ENCODE measurements at regions not wholly inside any gene's neighbourhood (a gene's known extent, or its start where the extent isn't known, plus 50 kb on each side); places are given as distances from the start of the nearest gene placed in this dataset.

DNA sequence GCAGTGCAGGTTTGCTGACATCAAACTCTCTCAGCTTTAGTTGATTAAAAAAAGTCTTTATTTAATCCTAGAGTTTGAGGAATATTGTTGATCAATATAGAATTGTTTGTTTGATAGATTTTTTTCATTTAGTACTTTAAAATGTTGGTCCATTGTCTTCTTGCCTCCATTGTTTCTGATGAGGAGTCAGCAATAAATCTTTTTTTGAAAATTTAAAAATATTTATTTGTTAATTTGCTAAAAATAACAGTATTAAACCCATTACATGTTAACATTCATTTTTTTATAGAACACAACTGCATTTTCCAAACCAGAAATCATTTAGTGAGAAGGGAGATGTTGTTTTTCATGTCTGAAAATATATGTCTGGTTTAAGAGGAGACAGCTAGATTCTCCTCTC, 173.8 kb upstream of the USP24 start:
- H3K4me3 Mint-ChIP-seq = no peak overlapping the region
- ChIA-PET CTCF (no interaction called here), POLR2A (no interaction called here)
- no peak for ATAC-seq
- no peak overlapping the region for H3K27ac Mint-ChIP-seq
- H3K4me1 Mint-ChIP-seq (ENCODE audit: low read depth) = no peaks in the 10 kb centered on the region
- peaks cover 11% of the 10 kb centered on the region for H3K27me3 Mint-ChIP-seq (ENCODE audit: low read depth)
- no peaks in the 10 kb centered on the region for H3K9me3 Mint-ChIP-seq (ENCODE audit: insufficient read depth)
- H3K36me3 Mint-ChIP-seq (ENCODE audit: low read depth) = no peaks in the 10 kb centered on the region
- no peak for DNase-seq

DNA sequence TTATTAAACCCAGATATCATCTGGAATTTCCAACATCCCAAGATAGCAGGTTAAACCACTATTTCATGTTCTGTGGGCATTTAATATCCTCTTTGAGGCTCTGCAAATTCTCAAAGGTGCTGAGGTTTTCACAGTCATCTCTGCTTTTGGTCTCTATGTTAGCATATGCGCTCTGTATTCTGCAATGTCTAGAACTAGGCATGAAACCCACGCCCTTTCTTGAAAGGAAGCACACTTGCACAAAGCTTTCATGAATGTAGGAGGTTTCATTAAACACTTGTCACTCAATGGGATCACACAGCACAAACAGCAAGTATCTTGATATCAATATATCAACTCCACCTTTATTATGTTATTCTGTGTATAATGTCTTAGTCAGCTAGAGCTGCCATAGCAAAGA, 172.0 kb upstream of the USP24 start:
- DNase-seq = no peak
- no peak for ATAC-seq
- Mint-ChIP-seq H3K27ac (no peak overlapping the region), H3K36me3 (ENCODE audit: low read depth) (no peaks in the 10 kb centered on the region), H3K4me1 (ENCODE audit: low read depth) (no peaks in the 10 kb centered on the region), H3K4me3 (no peak overlapping the region), H3K27me3 (ENCODE audit: low read depth) (peaks cover 6% of the 10 kb centered on the region), H3K9me3 (ENCODE audit: insufficient read depth) (no peaks in the 10 kb centered on the region)
- CTCF ChIA-PET = interaction anchor here (1.3 kb wide), 2 partner anchors 8 to 11 kb away, joined by 4 to 5 read pairs; no protein-coding TSS in a partner anchor
- POLR2A ChIA-PET = no interaction called here

DNA sequence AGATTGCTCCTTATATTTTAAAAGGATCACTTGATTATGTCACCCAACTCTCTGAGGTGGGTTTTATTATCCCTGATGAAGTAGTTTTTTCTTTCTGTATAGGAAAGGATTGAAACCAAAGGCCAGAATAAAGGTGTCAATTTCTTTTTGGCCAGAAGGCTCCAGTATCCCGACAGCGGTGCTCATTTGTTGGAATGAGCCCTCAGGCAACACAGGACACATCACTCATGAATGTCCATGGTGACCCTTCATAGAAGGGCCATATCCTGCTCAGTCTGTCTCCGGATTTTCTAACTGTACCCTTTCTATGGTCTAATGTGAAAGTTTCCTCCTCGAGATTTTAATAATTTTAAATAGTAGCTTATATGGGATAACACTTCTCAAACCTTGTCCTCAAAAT, 171.3 kb upstream of the USP24 start:
- no peaks in the 10 kb centered on the region for H3K36me3 Mint-ChIP-seq (ENCODE audit: low read depth)
- no peaks in the 10 kb centered on the region for H3K9me3 Mint-ChIP-seq (ENCODE audit: insufficient read depth)
- DNase-seq (no peak), ATAC-seq (no peak)
- no peaks in the 10 kb centered on the region for H3K4me1 Mint-ChIP-seq (ENCODE audit: low read depth)
- CTCF ChIA-PET = no interaction called here
- H3K27ac Mint-ChIP-seq = no peak overlapping the region
- POLR2A ChIA-PET = no interaction called here
- peaks cover 4% of the 10 kb centered on the region for H3K27me3 Mint-ChIP-seq (ENCODE audit: low read depth)
- H3K4me3 Mint-ChIP-seq = no peak overlapping the region

DNA sequence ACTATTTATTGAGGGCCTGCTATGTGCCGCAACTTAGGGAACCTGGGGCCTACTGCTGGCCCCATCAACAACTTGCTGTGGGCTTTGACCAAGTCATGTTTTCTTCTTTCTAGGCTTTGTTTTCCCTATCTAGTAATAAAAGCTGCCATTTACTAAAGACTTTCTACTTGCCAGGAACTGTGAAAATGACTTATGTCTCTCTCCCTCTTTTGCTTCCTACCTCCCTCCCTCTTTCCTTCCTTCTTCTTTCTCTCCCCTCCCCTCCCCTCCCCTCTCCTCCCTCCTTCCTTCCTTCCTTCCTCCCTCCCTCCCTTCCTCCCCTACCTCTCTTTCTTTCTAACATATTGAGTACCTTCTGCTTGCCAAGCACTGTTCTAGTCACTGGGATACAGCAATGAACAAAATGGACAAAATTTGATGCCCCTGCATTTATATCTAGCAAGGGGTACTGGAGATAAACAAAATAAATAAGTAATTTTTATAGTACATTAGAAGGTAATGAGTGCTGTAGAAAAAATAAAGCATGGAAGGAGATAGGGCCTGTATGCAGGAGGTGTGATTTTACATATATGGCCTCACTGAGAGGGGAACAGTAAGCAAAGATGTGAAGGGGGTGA, 170.3 kb upstream of the USP24 start:
- no peaks in the 10 kb centered on the region for H3K4me1 Mint-ChIP-seq (ENCODE audit: low read depth)
- DNase-seq = no peak
- no peaks in the 10 kb centered on the region for H3K36me3 Mint-ChIP-seq (ENCODE audit: low read depth)
- POLR2A ChIA-PET = no interaction called here
- CTCF ChIA-PET = interaction anchor here (1.9 kb wide), 1 partner anchor 10 kb away, joined by 8 read pairs; no protein-coding TSS in a partner anchor
- H3K4me3 Mint-ChIP-seq = no peak overlapping the region
- H3K9me3 Mint-ChIP-seq (ENCODE audit: insufficient read depth) = no peaks in the 10 kb centered on the region
- H3K27ac Mint-ChIP-seq = no peak overlapping the region
- no peak for ATAC-seq
- peaks cover 2% of the 10 kb centered on the region for H3K27me3 Mint-ChIP-seq (ENCODE audit: low read depth)

DNA sequence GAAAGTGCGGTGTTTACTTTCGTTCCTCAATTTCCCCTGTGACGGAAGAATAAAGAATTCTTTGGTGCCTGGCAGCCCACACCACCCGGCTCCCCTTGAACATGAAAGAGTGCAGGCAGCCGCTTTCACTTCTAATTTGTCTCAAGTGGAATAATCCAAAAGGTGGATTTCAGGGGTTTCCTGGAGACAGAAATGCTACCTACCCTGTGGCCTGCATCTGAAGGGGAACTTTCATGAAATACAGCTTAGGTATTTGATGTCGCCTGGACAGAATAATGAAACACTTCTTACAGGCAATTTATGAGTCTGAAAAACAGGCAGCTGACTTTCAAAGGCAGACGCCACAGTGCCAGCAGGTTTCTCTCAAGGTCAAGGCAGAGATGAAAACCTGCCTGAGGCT, 169.5 kb upstream of the USP24 start:
- ChIA-PET POLR2A (no interaction called here), CTCF (interaction anchor here (1.9 kb wide), 1 partner anchor 9 kb away, joined by 8 read pairs; no protein-coding TSS in a partner anchor)
- Mint-ChIP-seq H3K9me3 (ENCODE audit: insufficient read depth) (no peaks in the 10 kb centered on the region), H3K36me3 (ENCODE audit: low read depth) (no peaks in the 10 kb centered on the region), H3K4me1 (ENCODE audit: low read depth) (no peaks in the 10 kb centered on the region), H3K27ac (no peak overlapping the region), H3K4me3 (no peak overlapping the region), H3K27me3 (ENCODE audit: low read depth) (peaks cover 2% of the 10 kb centered on the region)
- ATAC-seq (no peak), DNase-seq (no peak)

DNA sequence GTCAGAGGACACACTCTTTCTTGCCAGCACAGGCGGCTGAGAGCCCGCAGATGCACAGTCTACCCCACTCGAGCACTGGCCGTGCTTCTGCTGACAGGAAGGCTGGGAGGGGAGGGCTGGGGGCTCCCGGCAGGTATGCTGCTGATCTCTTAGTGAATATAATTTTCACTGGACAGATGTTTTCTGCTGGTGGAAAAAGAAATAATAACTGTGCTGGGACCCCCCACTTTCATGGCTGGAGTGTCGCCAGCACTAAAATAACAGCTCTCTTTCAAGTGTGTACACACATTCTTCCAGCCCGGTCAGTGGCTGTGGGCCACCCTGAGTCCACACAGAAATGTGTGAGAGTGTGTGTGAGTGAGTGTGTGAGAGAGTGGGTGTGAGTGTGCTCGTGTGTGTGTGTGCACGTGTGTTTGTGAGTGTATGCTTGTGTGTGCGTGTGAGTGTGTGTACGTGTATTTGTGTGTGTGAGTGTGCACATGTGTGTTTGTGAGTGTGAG, 167.7 kb upstream of the USP24 start:
- Mint-ChIP-seq H3K4me1 (ENCODE audit: low read depth) (no peaks in the 10 kb centered on the region), H3K27ac (no peak overlapping the region), H3K27me3 (ENCODE audit: low read depth) (peaks cover under 1% of the 10 kb centered on the region), H3K4me3 (no peak overlapping the region), H3K9me3 (ENCODE audit: insufficient read depth) (no peaks in the 10 kb centered on the region), H3K36me3 (ENCODE audit: low read depth) (no peaks in the 10 kb centered on the region)
- ChIA-PET CTCF (interaction anchor here (1.1 kb wide), 1 partner anchor 14 kb away, joined by 3 read pairs; no protein-coding TSS in a partner anchor), POLR2A (no interaction called here)
- ATAC-seq (no peak), DNase-seq (no peak)

DNA sequence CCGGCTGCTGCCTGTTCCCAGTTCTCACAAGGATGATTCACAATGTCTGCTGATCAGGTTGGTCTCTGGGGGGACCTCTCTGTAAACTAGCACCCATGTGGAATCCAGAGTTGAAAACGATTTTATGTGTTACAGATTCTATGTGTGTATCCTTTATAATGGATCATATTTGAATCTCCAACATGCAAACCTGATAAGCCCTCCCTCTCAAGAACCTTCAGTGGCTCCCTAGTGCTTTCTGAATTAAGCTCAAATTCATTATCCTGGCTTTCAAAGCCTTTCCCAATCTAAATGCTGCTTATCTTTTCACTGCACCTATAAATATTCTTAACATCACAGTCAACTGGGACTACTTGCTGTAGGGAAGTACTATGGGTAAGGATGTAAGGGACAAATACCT, 166.8 kb upstream of the USP24 start:
- DNase-seq (no peak), ATAC-seq (no peak)
- Mint-ChIP-seq H3K9me3 (ENCODE audit: insufficient read depth) (no peaks in the 10 kb centered on the region), H3K27ac (no peak overlapping the region), H3K4me3 (no peak overlapping the region), H3K4me1 (ENCODE audit: low read depth) (no peaks in the 10 kb centered on the region), H3K27me3 (ENCODE audit: low read depth) (no peaks in the 10 kb centered on the region), H3K36me3 (ENCODE audit: low read depth) (no peaks in the 10 kb centered on the region)
- POLR2A ChIA-PET = no interaction called here
- CTCF ChIA-PET = interaction anchor here (1.2 kb wide), 1 partner anchor 15 kb away, joined by 3 read pairs; no protein-coding TSS in a partner anchor

DNA sequence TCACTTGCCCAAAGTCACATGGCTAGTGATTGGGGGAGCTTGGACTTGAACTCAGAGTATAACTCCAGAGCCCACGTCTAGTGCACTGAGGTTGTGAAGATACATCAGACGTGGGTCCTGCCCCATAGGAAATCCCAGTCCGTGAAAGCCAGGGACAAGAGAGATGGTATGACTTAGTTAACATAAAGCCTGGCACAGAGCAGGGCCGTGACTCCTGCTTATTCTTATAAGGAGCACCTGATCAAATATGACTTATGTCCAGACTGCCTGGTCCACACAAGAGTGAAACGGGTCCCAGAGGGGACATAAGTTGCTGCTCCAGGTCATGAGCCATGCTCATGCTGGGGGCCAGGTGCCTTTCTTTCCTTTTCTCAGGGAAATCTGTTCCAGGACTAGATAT, 166.3 kb upstream of the USP24 start:
- Mint-ChIP-seq H3K27ac (no peak overlapping the region), H3K9me3 (ENCODE audit: insufficient read depth) (no peaks in the 10 kb centered on the region), H3K27me3 (ENCODE audit: low read depth) (no peaks in the 10 kb centered on the region), H3K36me3 (ENCODE audit: low read depth) (no peaks in the 10 kb centered on the region), H3K4me3 (no peak overlapping the region), H3K4me1 (ENCODE audit: low read depth) (no peaks in the 10 kb centered on the region)
- no peak for DNase-seq
- ChIA-PET POLR2A (no interaction called here), CTCF (interaction anchor here (1.2 kb wide), 1 partner anchor 15 kb away, joined by 3 read pairs; no protein-coding TSS in a partner anchor)
- no peak for ATAC-seq

DNA sequence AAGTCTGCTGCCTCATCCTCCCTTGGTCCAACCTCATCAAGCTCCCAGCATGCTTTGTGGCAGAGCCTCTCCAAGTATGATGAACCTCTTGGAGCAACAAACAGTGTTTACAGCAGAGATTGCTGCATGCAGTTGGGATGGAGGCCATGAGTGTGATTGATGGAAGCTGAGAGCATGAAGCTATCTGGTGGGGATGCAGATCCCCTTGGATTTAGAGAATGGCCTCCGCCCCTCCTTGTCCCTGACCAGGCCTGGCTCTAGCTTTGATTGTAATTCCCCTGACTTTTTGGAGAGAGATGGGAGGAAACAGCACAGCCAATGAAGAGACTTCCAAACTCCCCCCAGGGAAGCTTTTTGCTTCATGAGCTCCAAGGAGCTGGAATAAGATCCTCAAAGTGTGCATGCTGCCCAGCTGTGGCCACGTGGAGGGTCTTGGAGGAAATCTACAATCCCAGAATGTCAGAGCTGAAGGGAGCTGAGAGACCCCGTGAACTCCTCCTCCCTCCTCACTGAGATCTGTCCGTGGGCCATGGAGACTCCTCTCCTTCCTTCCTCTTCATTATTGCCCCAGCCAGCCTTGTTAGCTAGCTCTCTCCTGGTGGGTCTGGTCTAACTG, 165.3 kb upstream of the USP24 start:
- POLR2A ChIA-PET = no interaction called here
- no peaks in the 10 kb centered on the region for H3K36me3 Mint-ChIP-seq (ENCODE audit: low read depth)
- ATAC-seq = no peak
- CTCF ChIA-PET = interaction anchor here (1.2 to 1.8 kb wide), 2 partner anchors 16 to 98 kb away, joined by 3 to 6 read pairs; no protein-coding TSS in a partner anchor
- no peak overlapping the region for H3K27ac Mint-ChIP-seq
- DNase-seq = no peak
- no peaks in the 10 kb centered on the region for H3K27me3 Mint-ChIP-seq (ENCODE audit: low read depth)
- no peak overlapping the region for H3K4me3 Mint-ChIP-seq
- no peaks in the 10 kb centered on the region for H3K9me3 Mint-ChIP-seq (ENCODE audit: insufficient read depth)
- H3K4me1 Mint-ChIP-seq (ENCODE audit: low read depth) = no peaks in the 10 kb centered on the region

DNA sequence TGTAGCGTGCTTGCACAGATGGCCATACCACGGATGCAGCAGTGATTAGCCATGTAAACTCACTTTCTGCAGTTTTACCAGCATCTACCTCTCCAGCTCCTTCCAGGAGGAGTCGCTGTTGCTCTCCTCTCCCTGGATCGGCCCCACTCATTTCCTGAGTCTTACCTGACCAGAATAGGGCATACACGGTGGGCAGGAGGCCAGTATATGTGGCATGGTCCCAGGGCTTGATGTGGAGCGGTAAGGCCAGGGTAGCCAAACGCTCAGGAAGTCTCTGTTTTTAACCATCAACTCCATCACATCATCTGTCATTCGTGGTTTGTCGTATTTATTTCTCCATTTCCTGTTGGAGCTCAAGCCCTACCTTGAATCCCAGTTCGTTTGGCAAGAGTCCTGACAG, 163.4 kb upstream of the USP24 start:
- no peaks in the 10 kb centered on the region for H3K36me3 Mint-ChIP-seq (ENCODE audit: low read depth)
- no peak overlapping the region for H3K27ac Mint-ChIP-seq
- H3K9me3 Mint-ChIP-seq (ENCODE audit: insufficient read depth) = no peaks in the 10 kb centered on the region
- ChIA-PET POLR2A (no interaction called here), CTCF (interaction anchor here (0.7 to 1.8 kb wide), 4 partner anchors 9 to 513 kb away, joined by 3 to 6 read pairs (median 4); no protein-coding TSS in a partner anchor)
- H3K4me1 Mint-ChIP-seq (ENCODE audit: low read depth) = no peaks in the 10 kb centered on the region
- H3K4me3 Mint-ChIP-seq = no peak overlapping the region
- ATAC-seq (peak; percentile 36), DNase-seq (peak; percentile 37)
- H3K27me3 Mint-ChIP-seq (ENCODE audit: low read depth) = no peaks in the 10 kb centered on the region

DNA sequence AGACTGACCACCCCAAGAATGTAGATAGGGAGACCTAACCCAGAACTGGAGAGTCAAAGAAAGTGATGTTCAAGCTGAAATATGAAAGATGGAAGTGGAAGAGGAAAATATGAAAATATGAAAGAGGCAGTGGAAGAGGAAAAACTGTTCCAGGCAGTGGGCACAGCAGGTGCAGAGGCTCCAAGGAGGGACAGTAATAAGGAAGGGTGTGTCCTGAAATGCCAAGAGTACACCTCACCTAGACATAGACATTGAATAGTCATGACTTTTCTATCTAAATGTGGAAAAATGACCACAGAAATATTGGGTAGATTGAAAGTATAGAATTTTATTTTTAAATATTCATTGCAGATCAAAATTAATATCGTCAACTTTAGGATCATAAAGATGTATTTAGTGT, 161.7 kb upstream of the USP24 start:
- Mint-ChIP-seq H3K27me3 (ENCODE audit: low read depth) (no peaks in the 10 kb centered on the region), H3K27ac (no peak overlapping the region), H3K9me3 (ENCODE audit: insufficient read depth) (no peaks in the 10 kb centered on the region), H3K4me3 (no peak overlapping the region), H3K4me1 (ENCODE audit: low read depth) (no peaks in the 10 kb centered on the region), H3K36me3 (ENCODE audit: low read depth) (no peaks in the 10 kb centered on the region)
- CTCF ChIA-PET = interaction anchor here (1.2 to 2.4 kb wide), 3 partner anchors 16 to 39 kb away, joined by 3 to 33 read pairs (median 5); no protein-coding TSS in a partner anchor
- no peak for ATAC-seq
- POLR2A ChIA-PET = no interaction called here
- DNase-seq = no peak

DNA sequence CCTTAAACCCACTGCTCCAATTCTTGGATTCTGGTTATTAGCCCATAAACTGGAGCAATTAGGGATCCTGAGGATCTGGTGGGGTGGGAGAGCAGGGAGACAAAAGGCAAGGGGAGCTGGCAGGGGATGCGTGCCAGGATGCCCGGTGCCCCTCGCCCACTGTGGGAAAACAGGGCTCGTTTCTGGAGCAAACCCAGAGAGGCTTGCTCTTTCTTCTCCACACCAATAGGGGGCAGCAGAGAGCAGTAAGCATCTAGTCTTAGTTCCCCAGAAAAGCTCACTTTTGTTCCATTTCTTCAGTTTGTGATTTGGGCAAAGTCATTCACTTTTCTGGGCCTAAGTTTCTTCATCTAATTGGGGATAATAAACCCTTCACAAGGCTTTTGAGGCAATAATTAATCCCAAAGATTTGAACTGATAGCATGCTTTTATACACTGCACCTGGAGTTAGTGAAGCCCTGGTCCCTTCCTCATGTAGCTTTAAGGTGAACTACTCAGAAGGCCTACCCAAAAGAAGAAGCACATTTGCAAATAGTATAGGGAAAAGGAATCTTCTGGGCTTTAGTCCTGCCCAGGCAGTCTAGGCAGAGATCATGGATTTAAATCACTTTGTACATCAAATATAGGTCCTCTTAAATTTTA, 160.6 kb upstream of the USP24 start:
- ChIA-PET POLR2A (no interaction called here), CTCF (interaction anchor here (0.6 to 2.4 kb wide), 21 partner anchors 9 to 1209 kb away, joined by 3 to 33 read pairs (median 4); no protein-coding TSS in a partner anchor)
- DNase-seq (peak; percentile 56), ATAC-seq (peak; percentile 49)
- no peak overlapping the region for H3K4me3 Mint-ChIP-seq
- no peaks in the 10 kb centered on the region for H3K9me3 Mint-ChIP-seq (ENCODE audit: insufficient read depth)
- H3K36me3 Mint-ChIP-seq (ENCODE audit: low read depth) = no peaks in the 10 kb centered on the region
- no peak overlapping the region for H3K27ac Mint-ChIP-seq
- H3K4me1 Mint-ChIP-seq (ENCODE audit: low read depth) = no peaks in the 10 kb centered on the region
- no peaks in the 10 kb centered on the region for H3K27me3 Mint-ChIP-seq (ENCODE audit: low read depth)

Measured in activated CD8-positive, alpha-beta T cell treated with anti-CD3 and anti-CD28 coated beads, Interleukin-2, amount 10 ng/mL, durations not matched to agents 7 days and 5 days (primary cell).